AG04450 (cell line): ENCODE measurements at regions not wholly inside any gene's neighbourhood (a gene's known extent, or its start where the extent isn't known, plus 50 kb on each side); places are given as distances from the start of the nearest gene placed in this dataset.

Experiments
- CTCF ChIA-PET: fragments of 300-600, 350-600 bp; formaldehyde crosslinking; extraction: SDS; loops from one replicate; lab custom pipeline; 2022; ENCODE audit warnings: antibody characterized with exemption, inconsistent platforms; lab: Charles Lee
- POLR2A ChIA-PET: fragments of 350-600 bp; formaldehyde crosslinking; extraction: SDS; loops from one replicate; lab custom pipeline; 2021; ENCODE audit warnings: antibody characterized with exemption, inconsistent platforms; lab: Yijun Ruan, JAX
- DNase-seq: peaks from one replicate; pipeline ENCODE4 v3.0.0-alpha.2; 2011; ENCODE audit warnings: low read depth, low spot score
- H3K27ac ChIP-seq: one replicate; pipeline ENCODE4 v1.5.1; 2012; ENCODE audit warnings: low read depth, low read length, control low read depth
- H3K27me3 ChIP-seq: one replicate; pipeline ENCODE4 v1.6.0; 2012; ENCODE audit warnings: low read length; ENCODE audit not compliant: control insufficient read depth, insufficient read depth
- H3K4me3 ChIP-seq: 2 replicates; pipeline ENCODE4 v1.5.1; 2011; ENCODE audit warnings: mild to moderate bottlenecking, low read depth, low read length, control low read depth
- H3K9me3 ChIP-seq: 2 replicates; pipeline ENCODE4 v1.5.1; 2012; ENCODE audit warnings: low read length; ENCODE audit not compliant: control insufficient read depth, insufficient read depth
- TF ChIP-seq, protein P1 (sequence below): IDR thresholded peaks from 2 replicates; pipeline ENCODE4 v1.5.1; 2011; ENCODE audit warnings: low read depth, low read length, control low read depth, inconsistent platforms

DNA sequence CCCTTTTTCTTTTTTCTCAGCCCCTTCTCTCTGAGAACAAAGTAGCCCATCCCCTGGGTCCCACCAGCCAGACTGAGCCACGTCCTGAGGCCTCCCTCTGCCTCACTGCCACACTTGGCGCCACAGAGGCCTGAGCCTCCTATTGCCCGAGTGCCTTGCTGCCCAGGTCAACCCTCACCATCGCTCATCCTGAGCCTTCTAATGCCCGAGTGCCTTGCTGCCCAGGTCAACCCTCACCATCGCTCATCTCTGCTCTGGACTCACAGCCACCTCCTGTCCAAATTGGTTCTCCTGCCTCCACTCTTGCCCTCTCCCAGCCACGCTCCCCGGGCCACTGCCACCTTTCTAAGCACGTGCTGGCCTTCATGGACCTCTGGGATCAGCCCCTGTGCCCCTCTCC is 53.2 kb upstream of the SMNDC1 start:
- ChIA-PET CTCF (no interaction called here), POLR2A (interaction anchor here (0.6 to 2.0 kb wide), 3 partner anchors 14 to 141 kb away, joined by 3 to 8 read pairs (median 3); no protein-coding TSS in a partner anchor)
- no peaks in the 10 kb centered on the region for H3K9me3 ChIP-seq
- peak overlapping the region; percentile 98 for H3K27ac ChIP-seq
- no peak for DNase-seq
- TF ChIP-seq, protein P1, sequence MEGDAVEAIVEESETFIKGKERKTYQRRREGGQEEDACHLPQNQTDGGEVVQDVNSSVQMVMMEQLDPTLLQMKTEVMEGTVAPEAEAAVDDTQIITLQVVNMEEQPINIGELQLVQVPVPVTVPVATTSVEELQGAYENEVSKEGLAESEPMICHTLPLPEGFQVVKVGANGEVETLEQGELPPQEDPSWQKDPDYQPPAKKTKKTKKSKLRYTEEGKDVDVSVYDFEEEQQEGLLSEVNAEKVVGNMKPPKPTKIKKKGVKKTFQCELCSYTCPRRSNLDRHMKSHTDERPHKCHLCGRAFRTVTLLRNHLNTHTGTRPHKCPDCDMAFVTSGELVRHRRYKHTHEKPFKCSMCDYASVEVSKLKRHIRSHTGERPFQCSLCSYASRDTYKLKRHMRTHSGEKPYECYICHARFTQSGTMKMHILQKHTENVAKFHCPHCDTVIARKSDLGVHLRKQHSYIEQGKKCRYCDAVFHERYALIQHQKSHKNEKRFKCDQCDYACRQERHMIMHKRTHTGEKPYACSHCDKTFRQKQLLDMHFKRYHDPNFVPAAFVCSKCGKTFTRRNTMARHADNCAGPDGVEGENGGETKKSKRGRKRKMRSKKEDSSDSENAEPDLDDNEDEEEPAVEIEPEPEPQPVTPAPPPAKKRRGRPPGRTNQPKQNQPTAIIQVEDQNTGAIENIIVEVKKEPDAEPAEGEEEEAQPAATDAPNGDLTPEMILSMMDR, result no peak
- no peaks in the 10 kb centered on the region for H3K27me3 ChIP-seq
- H3K4me3 ChIP-seq, result no peak overlapping the region

DNA sequence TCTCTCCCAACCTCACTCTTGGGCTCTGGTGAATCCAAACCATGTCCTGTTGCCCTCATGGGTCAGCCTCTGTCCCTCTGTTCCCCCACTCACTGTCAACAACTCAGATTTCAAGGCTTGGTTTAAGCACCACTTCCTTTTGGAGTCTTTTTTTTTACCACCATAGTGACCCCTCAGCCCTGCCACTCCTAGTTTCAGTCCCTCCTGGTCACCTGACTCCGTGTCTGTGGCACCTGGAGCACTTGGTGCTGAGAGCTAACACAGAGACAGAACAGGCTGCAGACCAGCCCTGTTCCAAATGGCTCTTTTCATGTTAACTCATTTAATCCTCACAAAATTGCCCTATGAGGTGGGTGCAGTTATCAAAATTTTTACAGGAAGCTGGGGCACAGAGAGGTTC is 53.6 kb upstream of the SMNDC1 start:
- CTCF ChIA-PET, result interaction anchor here (1.0 kb wide), 1 partner anchor 51 kb away, joined by 4 read pairs; no protein-coding TSS in a partner anchor
- TF ChIP-seq, protein P1, result no peak
- H3K27me3 ChIP-seq, result no peaks in the 10 kb centered on the region
- POLR2A ChIA-PET, result no interaction called here
- H3K9me3 ChIP-seq, result no peaks in the 10 kb centered on the region
- H3K27ac ChIP-seq, result peak overlapping the region; percentile 98
- DNase-seq, result no peak
- H3K4me3 ChIP-seq, result no peak overlapping the region

DNA sequence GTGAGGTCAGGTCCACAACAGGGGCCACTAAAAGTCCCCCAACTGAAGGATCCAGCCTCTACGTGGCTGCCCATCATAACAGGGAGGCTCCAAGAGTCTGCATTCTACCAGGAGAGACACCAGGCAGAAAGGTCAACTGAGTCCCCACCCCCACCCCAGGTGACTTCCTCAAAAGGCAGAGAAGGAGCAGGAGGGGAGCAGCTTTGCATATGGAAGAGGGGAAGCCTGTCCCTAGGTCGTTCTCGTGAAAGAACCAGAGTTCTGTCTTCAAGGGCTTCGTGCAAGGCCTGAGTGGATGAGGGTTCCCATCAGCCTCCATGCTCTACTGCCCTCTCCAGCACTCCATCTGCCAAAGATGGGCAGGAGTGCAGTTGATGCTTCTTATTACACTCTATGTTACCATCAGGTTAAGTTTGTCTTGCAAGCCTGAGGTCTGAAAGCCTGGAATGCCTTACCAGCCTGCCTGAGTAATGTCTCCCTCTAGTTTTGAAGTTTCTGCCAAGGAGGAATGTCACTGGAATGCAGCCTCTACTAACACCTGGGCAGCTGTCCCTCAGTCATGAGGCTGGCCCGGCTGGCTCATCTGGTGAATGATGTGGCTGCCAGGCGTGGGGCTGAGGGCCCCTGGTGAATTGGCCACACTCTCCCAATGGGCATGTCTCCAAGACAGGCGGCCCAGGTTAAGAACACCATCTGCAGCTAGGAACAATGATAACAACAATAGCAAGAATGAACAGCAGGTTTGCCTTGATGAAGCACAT is 54.3 kb upstream of the SMNDC1 start:
- Histone ChIP-seq H3K27ac (no peak overlapping the region), H3K27me3 (no peaks in the 10 kb centered on the region), H3K4me3 (no peak overlapping the region), H3K9me3 (no peaks in the 10 kb centered on the region)
- CTCF ChIA-PET, result interaction anchor here (1.0 kb wide), 1 partner anchor 52 kb away, joined by 4 read pairs; no protein-coding TSS in a partner anchor
- TF ChIP-seq, protein P1, result no peak; the same call in 1 of the 2 replicates
- DNase-seq, result no peak
- POLR2A ChIA-PET, result interaction anchor here (0.7 kb wide), 1 partner anchor 141 kb away, joined by 3 read pairs; no protein-coding TSS in a partner anchor

DNA sequence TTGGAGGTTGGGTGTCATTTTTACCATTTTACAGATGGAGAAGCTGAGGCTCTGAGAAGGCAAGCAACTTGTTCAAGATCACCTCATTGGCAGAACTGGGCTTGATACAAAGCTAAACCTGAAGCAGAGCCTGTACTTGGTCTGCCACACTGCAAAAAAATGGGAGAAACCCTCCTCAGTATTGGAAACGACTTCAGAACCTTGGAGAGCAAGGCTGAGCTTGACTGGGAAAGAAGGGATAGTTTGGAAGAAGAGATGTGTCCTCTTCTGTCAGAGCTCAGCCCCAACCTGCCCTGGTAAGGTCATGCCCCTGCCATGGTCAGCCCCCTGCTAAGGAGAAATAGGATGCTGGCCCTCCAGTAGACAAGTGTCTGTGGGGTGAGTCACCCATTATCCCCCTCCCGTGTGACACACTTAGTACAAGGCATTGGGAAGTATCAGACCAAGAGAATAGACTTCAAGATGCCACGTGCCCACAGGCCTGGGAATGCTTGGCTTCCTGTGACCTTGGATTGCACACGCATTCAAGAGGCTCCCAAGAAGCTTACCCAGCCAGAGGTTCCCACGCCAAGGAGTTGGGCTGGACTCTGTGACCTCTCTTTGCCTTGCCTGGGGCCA is 56.2 kb upstream of the SMNDC1 start:
- H3K27ac ChIP-seq, result no peak overlapping the region
- POLR2A ChIA-PET, result interaction anchor here (1.2 kb wide), 1 partner anchor 37 kb away, joined by 3 read pairs; no protein-coding TSS in a partner anchor
- no peak for DNase-seq
- H3K27me3 ChIP-seq, result no peaks in the 10 kb centered on the region
- TF ChIP-seq, protein P1, result no peak
- no peak overlapping the region for H3K4me3 ChIP-seq
- CTCF ChIA-PET, result interaction anchor here (1.2 kb wide), 1 partner anchor 138 kb away, joined by 3 read pairs; no protein-coding TSS in a partner anchor
- no peaks in the 10 kb centered on the region for H3K9me3 ChIP-seq
